HAP-1 (cell line): ENCODE measurements at regions not wholly inside any gene's neighbourhood (a gene's known extent, or its start where the extent isn't known, plus 50 kb on each side); places are given as distances from the start of the nearest gene placed in this dataset.

Experiments
- DNase-seq, 2 experiments: peaks; one replicate each; pipeline ENCODE4 v3.0.0-alpha.2; 2016 to 2020; ENCODE audit warnings: low spot score in 2 of 2
- H3K27me3 ChIP-seq: fragments of 250-450 bp; sonication (Bioruptor Pico); 2 replicates; pipeline ENCODE4 v1.5.1; 2020; ENCODE audit warnings: low read depth, mild to moderate bottlenecking, moderate library complexity
- H3K36me3 ChIP-seq: fragments of 250-450 bp; sonication (Bioruptor Pico); replicated peaks from 2 replicates; pipeline ENCODE4 v1.5.1; 2020; ENCODE audit warnings: mild to moderate bottlenecking
- H3K4me1 ChIP-seq: fragments of 250-450 bp; sonication (Bioruptor Pico); 2 replicates; pipeline ENCODE4 v1.5.1; 2020; ENCODE audit warnings: mild to moderate bottlenecking
- H3K4me3 ChIP-seq: fragments of 250-450 bp; sonication (Bioruptor Pico); 2 replicates; pipeline ENCODE4 v1.5.1; 2020; ENCODE audit warnings: mild to moderate bottlenecking, moderate library complexity
- H3K9me3 ChIP-seq: fragments of 250-450 bp; sonication (Bioruptor Pico); 2 replicates; pipeline ENCODE4 v1.5.1; 2020; ENCODE audit warnings: mild to moderate bottlenecking, moderate library complexity
- in situ Hi-C: fragments of 300-500 bp; cut with MboI; formaldehyde crosslinking; loops from 3 replicates; pipeline ENCODE4 v1.14.3; 2020; ENCODE audit warnings: low sequenced_read_pairs, inconsistent platforms, mixed read lengths

DNA sequence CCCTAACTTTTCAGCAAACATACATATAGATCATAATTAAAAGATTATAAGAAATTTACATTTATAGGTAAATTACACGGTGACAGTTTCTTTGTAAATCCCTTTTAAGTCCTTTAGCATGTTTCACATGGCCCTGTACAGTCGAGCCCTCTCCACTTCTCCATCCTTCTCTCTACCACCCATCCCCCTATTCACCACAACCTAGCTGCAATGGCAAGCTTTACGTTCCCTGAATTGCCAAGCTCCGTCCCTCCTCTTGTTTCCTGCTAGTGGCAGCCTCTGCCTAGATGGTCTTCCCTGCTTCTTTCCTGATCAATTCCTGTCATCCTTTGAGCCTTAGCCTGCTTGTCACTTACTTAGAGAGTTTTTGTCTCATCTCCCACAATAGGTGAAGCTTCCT, 116.2 kb downstream of the TMA16 start:
- in situ Hi-C loops, result no loop called here
- H3K9me3 ChIP-seq, result no peaks in the 10 kb centered on the region
- no peaks in the 10 kb centered on the region for H3K27me3 ChIP-seq
- no peaks in the 10 kb centered on the region for H3K36me3 ChIP-seq
- DNase-seq, result no peak
- no peak overlapping the region for H3K4me3 ChIP-seq
- 0 out of 2 replicates have a peak, but pooled peaks cover 2% of the 10 kb centered on the region for H3K4me1 ChIP-seq

DNA sequence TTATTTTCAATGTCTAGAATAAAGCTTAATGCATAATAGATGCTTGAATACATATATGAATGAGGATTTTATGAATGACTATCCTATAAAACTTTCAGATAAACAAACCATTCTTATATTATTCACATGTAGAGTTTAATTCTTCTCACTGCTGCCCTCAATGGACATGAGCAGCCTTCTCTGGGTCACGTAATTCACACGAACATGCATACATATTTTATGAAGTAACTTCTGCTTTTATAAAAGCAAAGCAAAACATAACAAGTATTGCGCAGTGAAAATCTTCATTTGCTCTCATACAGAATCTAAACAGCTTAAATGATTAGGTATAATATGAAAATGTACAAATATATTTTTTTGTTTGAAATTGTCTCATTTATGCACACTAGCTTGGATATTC, 116.7 kb downstream of the TMA16 start:
- Histone ChIP-seq H3K4me3 (no peak overlapping the region), H3K4me1 (0 out of 2 replicates have a peak, but pooled peaks cover 2% of the 10 kb centered on the region)
- DNase-seq, result no peak

DNA sequence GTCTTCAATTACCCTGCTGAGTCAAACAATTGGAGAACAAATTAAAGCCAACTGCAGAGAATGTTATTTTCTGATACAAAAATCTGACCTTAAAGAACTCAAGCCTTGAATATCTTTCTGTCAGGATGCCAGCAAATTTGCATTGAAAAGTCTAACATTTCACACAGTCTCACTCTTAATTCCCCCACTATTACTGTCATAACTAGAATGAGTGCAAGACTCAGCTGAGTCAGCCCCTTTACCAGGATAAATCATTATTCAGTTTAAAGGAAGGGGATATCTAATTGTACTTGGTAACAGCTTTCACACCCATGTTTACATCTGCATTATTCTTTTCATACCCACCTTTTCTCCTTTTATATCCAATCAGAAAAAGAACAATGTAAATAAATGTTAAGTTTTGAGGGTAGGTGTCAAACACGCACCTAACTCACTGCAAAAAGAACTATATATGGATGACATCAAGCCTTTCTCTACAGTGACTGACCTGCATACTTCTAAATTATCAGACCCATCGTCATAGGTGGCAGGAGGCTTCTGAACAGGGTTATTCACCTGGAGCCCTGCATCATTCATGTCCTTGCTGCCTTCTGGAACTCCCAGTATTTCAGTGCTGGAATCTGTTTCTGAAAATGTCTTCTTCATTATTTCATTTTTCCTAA, 117.4 kb downstream of the TMA16 start:
- H3K4me3 ChIP-seq, result no peak overlapping the region
- no peak for DNase-seq
- in situ Hi-C loops, result no loop called here
- 0 out of 2 replicates have a peak, but pooled peaks cover 2% of the 10 kb centered on the region for H3K4me1 ChIP-seq
- H3K27me3 ChIP-seq, result no peaks in the 10 kb centered on the region
- no peaks in the 10 kb centered on the region for H3K9me3 ChIP-seq
- no peaks in the 10 kb centered on the region for H3K36me3 ChIP-seq

More for the DNA sequence above, 116.7 kb downstream of the TMA16 start:
- Histone ChIP-seq H3K9me3 (no peaks in the 10 kb centered on the region), H3K27me3 (no peaks in the 10 kb centered on the region), H3K36me3 (no peaks in the 10 kb centered on the region)
- in situ Hi-C loops, result no loop called here

DNA sequence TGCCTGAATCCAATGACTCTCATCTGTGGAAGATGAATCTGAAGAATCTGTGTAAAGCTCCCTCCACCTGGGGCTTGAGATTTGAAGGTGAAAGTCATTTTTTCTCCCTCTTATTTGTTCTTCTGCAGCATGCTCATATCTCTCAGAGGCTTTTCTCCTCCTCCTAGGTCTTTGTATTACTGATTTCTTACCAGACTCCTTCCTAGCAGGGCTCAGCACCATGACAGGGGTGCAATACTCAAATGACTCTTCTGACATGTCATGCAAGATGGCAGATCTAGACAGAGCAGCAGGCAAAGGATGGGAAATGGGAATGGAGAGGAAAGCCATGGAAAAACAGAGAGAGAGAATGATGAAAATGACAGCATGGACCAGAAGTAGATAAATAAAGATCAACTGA, 118.3 kb downstream of the TMA16 start:
- in situ Hi-C loops, result no loop called here
- DNase-seq, result no peak
- 0 out of 2 replicates have a peak, but pooled peaks cover 2% of the 10 kb centered on the region for H3K4me1 ChIP-seq

DNA sequence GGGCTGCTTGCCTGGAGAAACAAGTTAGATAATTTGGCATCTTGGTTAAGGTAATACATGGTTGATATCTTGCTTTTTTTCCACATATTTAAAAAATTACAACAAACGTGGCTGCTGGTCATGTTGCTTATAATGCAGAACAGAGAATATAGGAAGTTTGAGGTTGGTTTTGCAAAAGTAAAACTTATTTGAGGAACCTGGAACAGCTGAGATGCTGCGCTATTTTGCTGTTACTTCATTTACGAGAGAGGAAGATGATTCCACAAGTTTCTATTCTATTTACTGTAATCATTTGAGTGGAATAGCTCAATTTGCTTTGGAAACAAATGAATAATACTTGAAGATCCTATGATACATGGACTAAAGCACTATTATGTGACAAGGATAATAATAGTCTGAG, 118.9 kb downstream of the TMA16 start:
- in situ Hi-C loops, result no loop called here
- no peak overlapping the region for H3K4me3 ChIP-seq
- 0 out of 2 replicates have a peak, but pooled peaks cover 2% of the 10 kb centered on the region for H3K4me1 ChIP-seq
- H3K36me3 ChIP-seq, result no peaks in the 10 kb centered on the region
- no peak for DNase-seq
- no peaks in the 10 kb centered on the region for H3K27me3 ChIP-seq
- no peaks in the 10 kb centered on the region for H3K9me3 ChIP-seq

More for the DNA sequence above, 118.3 kb downstream of the TMA16 start:
- no peak overlapping the region for H3K4me3 ChIP-seq
- H3K9me3 ChIP-seq, result no peaks in the 10 kb centered on the region
- H3K36me3 ChIP-seq, result no peaks in the 10 kb centered on the region
- no peaks in the 10 kb centered on the region for H3K27me3 ChIP-seq

DNA sequence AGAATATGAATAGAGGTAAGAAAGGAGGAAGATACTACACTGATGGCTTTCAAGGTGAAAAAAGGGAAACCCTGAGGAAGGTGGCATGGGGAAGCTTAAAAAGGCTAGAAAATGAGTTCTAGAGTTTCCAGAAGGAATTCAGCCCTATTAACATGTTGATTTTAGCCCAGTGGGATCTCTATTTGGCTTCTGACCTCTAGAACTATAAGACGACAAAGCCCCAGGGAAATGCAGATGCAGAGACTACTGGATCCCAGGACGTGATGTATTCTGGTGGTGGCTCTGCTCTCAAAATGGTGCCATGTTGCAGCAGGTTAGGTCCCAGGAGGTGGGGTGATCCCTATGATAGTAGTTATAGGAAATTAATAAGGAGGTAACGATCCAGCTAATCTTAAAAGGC, 120.4 kb downstream of the TMA16 start:
- Histone ChIP-seq H3K4me1 (0 out of 2 replicates have a peak, but pooled peaks cover 2% of the 10 kb centered on the region), H3K4me3 (no peak overlapping the region), H3K36me3 (no peaks in the 10 kb centered on the region), H3K27me3 (no peaks in the 10 kb centered on the region), H3K9me3 (no peaks in the 10 kb centered on the region)
- in situ Hi-C loops, result no loop called here
- DNase-seq, result no peak

DNA sequence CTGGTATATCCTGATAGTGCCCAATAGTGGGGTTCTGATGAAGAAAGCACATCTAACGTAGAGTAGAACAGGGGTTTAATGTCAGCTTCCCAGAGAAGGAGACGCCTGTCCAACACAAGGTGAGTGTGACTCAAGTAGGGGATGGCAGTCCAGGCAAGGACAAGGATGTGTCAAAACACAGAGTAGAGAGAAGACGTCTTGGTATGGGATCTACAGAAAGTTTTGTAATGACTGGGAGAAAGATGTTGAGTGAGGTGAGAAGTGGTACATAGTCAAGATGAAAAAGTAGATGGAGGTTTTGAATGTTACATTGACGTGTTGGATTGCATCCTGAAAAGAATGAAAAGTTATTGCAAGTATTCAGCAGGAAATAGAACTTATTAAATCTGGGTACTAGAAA, 124.4 kb downstream of the TMA16 start:
- in situ Hi-C loops, result no loop called here
- no peak for DNase-seq

DNA sequence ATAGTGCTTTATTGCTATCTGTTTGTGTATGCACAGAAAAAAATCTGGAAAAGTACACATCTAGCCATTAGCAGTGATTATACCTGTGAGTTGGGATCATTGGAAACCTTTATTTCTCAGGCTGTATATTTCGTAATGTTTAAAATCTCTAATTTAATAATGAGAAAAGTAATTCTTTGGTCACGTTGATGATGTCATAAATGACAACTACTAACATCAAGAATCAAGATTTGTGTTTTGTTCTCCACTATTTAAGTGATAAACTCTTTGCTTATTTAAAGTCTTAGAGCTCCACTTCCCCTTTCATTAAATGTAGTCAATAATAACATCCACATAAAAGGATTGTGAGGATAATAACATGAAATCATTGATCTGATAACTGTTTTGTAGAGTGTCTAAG, 126.2 kb downstream of the TMA16 start:
- H3K4me1 ChIP-seq, result no peaks in the 10 kb centered on the region
- DNase-seq, result no peak
- in situ Hi-C loops, result no loop called here
- no peaks in the 10 kb centered on the region for H3K36me3 ChIP-seq
- H3K4me3 ChIP-seq, result no peak overlapping the region
- H3K27me3 ChIP-seq, result no peaks in the 10 kb centered on the region
- H3K9me3 ChIP-seq, result no peaks in the 10 kb centered on the region

More for the DNA sequence above, 124.4 kb downstream of the TMA16 start:
- Histone ChIP-seq H3K27me3 (no peaks in the 10 kb centered on the region), H3K9me3 (no peaks in the 10 kb centered on the region), H3K4me1 (no peaks in the 10 kb centered on the region), H3K4me3 (no peak overlapping the region), H3K36me3 (no peaks in the 10 kb centered on the region)

DNA sequence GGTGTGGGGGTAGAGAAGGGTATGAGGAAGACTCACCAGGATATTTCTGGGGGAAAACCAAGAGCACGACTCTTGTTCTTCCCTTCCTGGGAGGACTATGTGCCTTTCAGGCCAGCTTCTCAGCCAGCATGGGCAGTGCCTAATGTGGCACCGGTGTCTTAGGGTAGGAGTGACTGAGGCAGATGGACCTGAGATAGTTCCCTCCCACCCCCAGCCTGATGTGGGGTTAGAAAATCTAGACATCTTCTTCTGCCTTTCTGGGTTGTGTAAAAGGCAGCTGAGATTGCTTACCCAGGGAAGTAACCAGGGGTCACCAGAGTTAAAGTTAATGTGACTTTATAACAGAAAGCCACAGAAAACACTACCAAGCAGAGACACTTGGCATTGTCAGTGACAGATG, 127.3 kb downstream of the TMA16 start:
- Histone ChIP-seq H3K36me3 (no peaks in the 10 kb centered on the region), H3K4me3 (no peak overlapping the region), H3K4me1 (no peaks in the 10 kb centered on the region), H3K27me3 (no peaks in the 10 kb centered on the region), H3K9me3 (no peaks in the 10 kb centered on the region)
- in situ Hi-C loops, result no loop called here
- DNase-seq, result no peak

DNA sequence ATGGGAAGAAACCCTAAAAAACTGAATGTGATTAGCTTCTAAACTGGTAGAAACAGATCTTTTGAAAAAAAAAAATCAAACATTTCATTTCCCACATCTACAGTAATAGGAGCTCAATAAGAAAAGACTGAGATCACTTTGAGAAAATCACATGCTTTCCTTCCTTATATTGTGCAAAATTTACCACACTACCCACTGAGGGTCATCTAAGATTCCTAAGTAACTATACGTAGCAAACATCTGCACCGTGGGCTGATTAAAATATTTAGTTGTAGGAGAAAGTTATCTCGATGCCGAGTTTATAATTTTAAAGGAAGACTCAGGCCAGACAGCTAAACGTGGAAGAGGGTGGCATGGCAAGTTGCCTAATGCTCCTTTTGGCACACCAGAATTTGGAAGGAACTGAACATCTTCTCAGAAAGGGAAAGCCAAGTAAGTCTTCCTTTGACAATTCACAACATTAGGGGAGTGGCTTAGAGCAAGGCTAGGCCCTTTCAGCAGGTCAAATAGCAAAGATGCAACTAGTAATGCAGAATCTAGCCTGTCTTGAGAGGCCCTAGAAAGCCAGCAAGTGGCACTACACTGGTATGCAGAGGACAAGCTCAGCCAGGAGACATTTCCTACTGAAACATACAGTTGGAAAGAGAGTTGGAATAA, 128.0 kb downstream of the TMA16 start:
- H3K4me1 ChIP-seq, result no peaks in the 10 kb centered on the region
- in situ Hi-C loops, result no loop called here
- no peaks in the 10 kb centered on the region for H3K9me3 ChIP-seq
- no peak for DNase-seq
- no peaks in the 10 kb centered on the region for H3K36me3 ChIP-seq
- no peak overlapping the region for H3K4me3 ChIP-seq
- no peaks in the 10 kb centered on the region for H3K27me3 ChIP-seq

DNA sequence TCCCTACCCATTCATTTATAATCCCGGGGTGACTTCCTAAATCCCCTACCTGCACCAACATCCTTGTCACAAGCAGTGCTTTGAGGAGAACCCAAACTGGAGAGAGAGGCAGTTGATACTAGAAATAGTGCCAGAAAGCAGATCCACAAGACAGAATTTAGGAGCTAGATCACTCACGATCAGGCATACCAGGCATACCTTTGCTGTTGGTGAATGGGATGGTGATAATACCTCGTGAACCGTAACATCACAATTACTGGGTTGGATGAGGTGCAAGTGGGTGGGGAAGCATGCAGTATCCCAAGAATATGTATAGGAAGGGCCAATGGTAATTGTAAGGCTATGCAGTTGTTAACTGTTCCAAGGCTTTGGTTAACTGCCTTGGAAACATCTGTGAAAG, 129.3 kb downstream of the TMA16 start:
- DNase-seq, result no peak
- Histone ChIP-seq H3K9me3 (no peaks in the 10 kb centered on the region), H3K4me3 (no peak overlapping the region), H3K27me3 (no peaks in the 10 kb centered on the region), H3K36me3 (no peaks in the 10 kb centered on the region), H3K4me1 (no peaks in the 10 kb centered on the region)
- in situ Hi-C loops, result no loop called here

DNA sequence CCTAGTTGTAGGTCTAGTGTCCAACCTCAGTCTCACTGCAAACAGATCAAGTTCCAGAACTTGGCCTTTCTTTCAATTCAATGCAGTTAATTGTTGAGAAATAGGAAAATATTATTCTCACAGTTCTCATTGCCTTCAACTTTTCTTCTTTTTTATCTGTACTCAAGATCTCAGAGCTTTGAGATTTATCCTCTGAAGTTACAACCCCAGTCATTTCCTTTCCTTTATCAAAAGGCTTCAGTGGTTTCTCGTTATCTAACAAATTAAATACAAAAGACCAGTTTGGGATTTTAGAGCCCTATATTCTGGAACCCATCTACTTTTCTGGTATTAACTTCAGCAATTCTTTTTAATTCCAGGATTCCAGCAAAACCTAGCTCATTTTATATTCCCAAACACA, 130.2 kb downstream of the TMA16 start:
- H3K4me1 ChIP-seq, result no peaks in the 10 kb centered on the region
- H3K4me3 ChIP-seq, result no peak overlapping the region
- in situ Hi-C loops, result no loop called here
- H3K27me3 ChIP-seq, result no peaks in the 10 kb centered on the region
- no peaks in the 10 kb centered on the region for H3K9me3 ChIP-seq
- no peak for DNase-seq
- no peaks in the 10 kb centered on the region for H3K36me3 ChIP-seq

DNA sequence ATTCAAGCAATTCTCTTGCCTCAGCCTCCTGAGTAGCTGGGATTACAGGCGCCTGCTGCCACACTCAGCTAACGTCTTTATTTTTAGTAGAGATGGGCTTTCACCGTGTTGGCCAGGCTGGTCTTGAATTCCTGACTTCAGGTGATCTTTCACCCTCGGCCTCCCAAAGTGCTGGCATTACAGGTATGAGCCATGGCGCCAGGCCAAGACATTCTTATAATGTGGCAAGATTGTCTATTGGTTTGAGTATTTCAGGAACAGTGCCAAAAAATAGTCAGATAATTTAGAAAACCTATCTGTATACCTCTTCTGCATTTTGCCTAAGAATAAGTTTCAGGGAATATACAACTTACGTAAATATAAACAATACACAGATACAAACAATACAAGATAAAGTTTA, 136.8 kb downstream of the TMA16 start:
- Histone ChIP-seq H3K27me3 (no peaks in the 10 kb centered on the region), H3K36me3 (no peaks in the 10 kb centered on the region), H3K9me3 (no peaks in the 10 kb centered on the region; the same call in 1 of the 2 replicates), H3K4me3 (no peak overlapping the region), H3K4me1 (no peaks in the 10 kb centered on the region)
- in situ Hi-C loops, result no loop called here
- no peak for DNase-seq

DNA sequence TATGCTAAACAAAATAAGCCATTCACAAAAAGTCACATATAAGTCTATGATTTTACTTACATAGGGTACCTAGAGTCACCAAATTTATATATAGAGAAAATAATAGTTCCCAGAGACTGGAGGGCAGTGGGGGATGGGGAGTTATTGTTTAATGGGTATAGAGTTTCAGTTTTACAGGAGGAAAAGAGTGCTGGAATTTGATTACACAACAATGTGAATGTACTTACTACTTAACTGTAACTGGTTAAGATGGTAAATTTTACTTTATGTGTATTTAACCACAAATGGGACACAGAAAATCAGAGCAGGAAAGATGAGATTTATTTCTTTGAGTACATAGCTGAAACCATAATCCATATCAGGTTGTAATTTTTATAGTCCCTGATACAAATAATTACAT, 144.4 kb downstream of the TMA16 start:
- no peak for DNase-seq
- Histone ChIP-seq H3K36me3 (no peaks in the 10 kb centered on the region), H3K4me1 (no peaks in the 10 kb centered on the region), H3K27me3 (no peaks in the 10 kb centered on the region), H3K9me3 (no peaks in the 10 kb centered on the region), H3K4me3 (no peak overlapping the region)
- in situ Hi-C loops, result no loop called here
